ENCODE measurements at regions not wholly inside any gene's neighbourhood (a gene's known extent, or its start where the extent isn't known, plus 50 kb on each side); places are given as distances from the start of the nearest gene placed in this dataset.

- Histone ChIP-seq H3K36me3 (ENCODE audit: insufficient read depth, low read length, poor library complexity, severe bottlenecking) (no peaks in the 10 kb centered on the region), H3K27ac (ENCODE audit: low read depth, low read length, poor library complexity, severe bottlenecking) (no peak overlapping the region), H3K4me3 (ENCODE audit: low read depth, low read length, poor library complexity, severe bottlenecking) (no peak overlapping the region), H3K9me3 (ENCODE audit: low read depth, low read length, poor library complexity, severe bottlenecking) (no peaks in the 10 kb centered on the region), H3K27me3 (replicated peaks; ENCODE audit: insufficient read depth, low read depth, low read length, poor library complexity) (peaks cover 5% of the 10 kb centered on the region), H3K4me1 (ENCODE audit: insufficient read depth, low read length, poor library complexity, severe bottlenecking) (no peaks in the 10 kb centered on the region)
- intact Hi-C loops (cut with micrococcal nuclease; ENCODE audit: unreplicated experiment), result no loop called here
- no peak for DNase-seq (ENCODE audit: low spot score)
- CTCF ChIA-PET, result no interaction called here
- no TSS peak for BruUV-seq (replicated peaks)
- POLR2A ChIA-PET (ENCODE audit: low non-redundant PET), result no interaction called here
- no peak for TF ChIP-seq CTCF (conservative IDR thresholded peaks at IDR 0.05; ENCODE audit: low read depth, low read length)
- TF ChIP-seq EZH2 (IDR thresholded peaks at IDR 0.05; ENCODE audit: borderline replicate concordance, low read depth, low read length, poor library complexity, severe bottlenecking), result no peak
Observed at GRCh38 chr10:59957975-59958374, 51.6 kb upstream of the CCDC6 start.

All from A673 (cell line).